Hepatocyte (in vitro differentiated cells): ENCODE measurements at regions not wholly inside any gene's neighbourhood (a gene's known extent, or its start where the extent isn't known, plus 50 kb on each side); places are given as distances from the start of the nearest gene placed in this dataset.

Experiments
- EZH2 ChIP-seq: fragments of 200-600 bp; sonication (generic); IDR thresholded peaks from 2 replicates; pipeline ENCODE4 v1.6.1; 2016; ENCODE audit warnings: antibody characterized with exemption, mild to moderate bottlenecking, borderline replicate concordance
- TF ChIP-seq, protein P1 (sequence below): fragments of 200-600 bp; sonication (generic); IDR thresholded peaks from 2 replicates; pipeline ENCODE4 v1.5.1; 2016; ENCODE audit warnings: antibody characterized with exemption, mild to moderate bottlenecking; ENCODE audit not compliant: poor library complexity

DNA sequence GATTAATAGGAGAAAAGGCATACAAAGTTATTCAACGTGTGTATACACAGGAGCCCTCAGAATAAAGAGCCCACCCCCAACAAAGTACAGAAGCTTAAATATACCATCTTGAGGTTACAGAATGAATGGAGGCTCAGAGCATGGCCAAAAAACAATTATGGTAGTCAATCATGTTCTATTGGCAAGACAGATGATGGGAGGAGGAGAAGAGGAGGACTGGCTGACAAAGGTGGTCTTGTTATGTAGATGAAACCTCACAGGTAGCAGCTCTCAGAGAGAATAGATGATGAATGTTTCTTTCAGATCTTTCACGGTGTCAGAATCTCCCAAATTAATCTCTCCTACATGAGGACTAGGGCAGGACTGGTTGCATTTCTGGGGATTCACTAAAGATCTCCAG lies 66.0 kb downstream of the ARL4C start:
- TF ChIP-seq, protein P1, sequence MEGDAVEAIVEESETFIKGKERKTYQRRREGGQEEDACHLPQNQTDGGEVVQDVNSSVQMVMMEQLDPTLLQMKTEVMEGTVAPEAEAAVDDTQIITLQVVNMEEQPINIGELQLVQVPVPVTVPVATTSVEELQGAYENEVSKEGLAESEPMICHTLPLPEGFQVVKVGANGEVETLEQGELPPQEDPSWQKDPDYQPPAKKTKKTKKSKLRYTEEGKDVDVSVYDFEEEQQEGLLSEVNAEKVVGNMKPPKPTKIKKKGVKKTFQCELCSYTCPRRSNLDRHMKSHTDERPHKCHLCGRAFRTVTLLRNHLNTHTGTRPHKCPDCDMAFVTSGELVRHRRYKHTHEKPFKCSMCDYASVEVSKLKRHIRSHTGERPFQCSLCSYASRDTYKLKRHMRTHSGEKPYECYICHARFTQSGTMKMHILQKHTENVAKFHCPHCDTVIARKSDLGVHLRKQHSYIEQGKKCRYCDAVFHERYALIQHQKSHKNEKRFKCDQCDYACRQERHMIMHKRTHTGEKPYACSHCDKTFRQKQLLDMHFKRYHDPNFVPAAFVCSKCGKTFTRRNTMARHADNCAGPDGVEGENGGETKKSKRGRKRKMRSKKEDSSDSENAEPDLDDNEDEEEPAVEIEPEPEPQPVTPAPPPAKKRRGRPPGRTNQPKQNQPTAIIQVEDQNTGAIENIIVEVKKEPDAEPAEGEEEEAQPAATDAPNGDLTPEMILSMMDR = no peak
- TF ChIP-seq EZH2 = no peak
